GM18867 (cell line): ENCODE measurements at regions not wholly inside any gene's neighbourhood (a gene's known extent, or its start where the extent isn't known, plus 50 kb on each side); places are given as distances from the start of the nearest gene placed in this dataset.

Experiments used
- ATAC-seq: cut with Tn5 transposase; IDR thresholded peaks from one replicate; pipeline ENCODE4 v1.9.1; 2021; ENCODE audit warnings: mild to moderate bottlenecking, moderate library complexity; ENCODE audit not compliant: unreplicated experiment

- no peak for ATAC-seq
Observed at GRCh38 chr20:57013217-57013616, 253.2 kb downstream of the BMP7 start.

- ATAC-seq, result no peak
Observed at GRCh38 chr20:57013741-57014140, 252.7 kb downstream of the BMP7 start.

GRCh38 chr20:57020364-57020763 lies 246.1 kb downstream of the BMP7 start:
- ATAC-seq, result no peak

GRCh38 chr20:57022306-57022705 lies 244.1 kb downstream of the BMP7 start:
- no peak for ATAC-seq

GRCh38 chr20:57023007-57023406 lies 243.4 kb downstream of the BMP7 start:
- ATAC-seq, result no peak

- ATAC-seq, result no peak
Observed at GRCh38 chr20:57023997-57024396, 242.4 kb downstream of the BMP7 start.

GRCh38 chr20:57024849-57025248 lies 241.6 kb downstream of the BMP7 start:
- no peak for ATAC-seq

- no peak for ATAC-seq
Observed at GRCh38 chr20:57025261-57025660, 241.2 kb downstream of the BMP7 start.

- no peak for ATAC-seq
Observed at GRCh38 chr20:57025666-57026224, 240.7 kb downstream of the BMP7 start.

GRCh38 chr20:57027777-57028176 lies 238.7 kb downstream of the BMP7 start:
- no peak for ATAC-seq

- no peak for ATAC-seq
Observed at GRCh38 chr20:57030611-57031600, 235.5 kb downstream of the BMP7 start.

- no peak for ATAC-seq
Observed at GRCh38 chr20:57031867-57032355, 234.5 kb downstream of the BMP7 start.

GRCh38 chr20:57032847-57033246 lies 233.6 kb downstream of the BMP7 start:
- no peak for ATAC-seq

GRCh38 chr20:57034001-57034400 lies 232.4 kb downstream of the BMP7 start:
- ATAC-seq, result no peak

- ATAC-seq, result no peak
Observed at GRCh38 chr20:57037689-57038088, 228.8 kb downstream of the BMP7 start.

- no peak for ATAC-seq
Observed at GRCh38 chr20:57038608-57039440, 227.6 kb downstream of the BMP7 start.

- no peak for ATAC-seq
Observed at GRCh38 chr20:57040466-57040865, 226.0 kb downstream of the BMP7 start.

- ATAC-seq, result no peak
Observed at GRCh38 chr20:57040924-57041323, 225.5 kb downstream of the BMP7 start.

- no peak for ATAC-seq
Observed at GRCh38 chr20:57043091-57043490, 223.3 kb downstream of the BMP7 start.

- no peak for ATAC-seq
Observed at GRCh38 chr20:57043669-57044268, 222.7 kb downstream of the BMP7 start.
